A549 (cell line): ENCODE measurements at regions not wholly inside any gene's neighbourhood (a gene's known extent, or its start where the extent isn't known, plus 50 kb on each side); places are given as distances from the start of the nearest gene placed in this dataset.

ENCODE experiments used
- ATAC-seq, 2 experiments: fragments of 200-7000 bp in 1 of 2; fragments of >200 bp in 1 of 2; cut with Nextera tagmentation in 1 of 2; cut with Tn5 transposase in 1 of 2; 3 replicates each; pipeline versions ENCODE4 v1.8.0 to v1.9.1; 2018 to 2020; ENCODE audit warnings: mild to moderate bottlenecking in 1 of 2, moderate library complexity in 1 of 2
- CTCF ChIA-PET: fragments of 300-600 bp; sonication (Branson Sonifier 250); formaldehyde crosslinking; extraction: SDS; loops from one replicate; lab custom pipeline; 2021; ENCODE audit warnings: antibody characterized with exemption, inconsistent platforms; lab: Yijun Ruan, JAX
- POLR2A ChIA-PET: fragments of 350-600 bp; formaldehyde crosslinking; extraction: SDS; loops from one replicate; lab custom pipeline; 2021; ENCODE audit warnings: antibody characterized with exemption, inconsistent platforms; lab: Yijun Ruan, JAX
- DNase-seq, 2 experiments: peaks; one replicate each; pipeline versions ENCODE4 v3.0.0 to v3.0.0-alpha.2; 2011 to 2016; ENCODE audit warnings: low read depth in 1 of 2, low spot score in 1 of 2
- FAIRE-seq: peaks from 2 replicates; lab custom pipeline; 2011; peaks lifted over from hg19 to GRCh38; lab: Jason Lieb, UNC
- H3K27ac ChIP-seq, 2 experiments: fragments of >200 bp; sonication (Bioruptor Twin); formaldehyde crosslinking; 3 replicates each; pipeline ENCODE4 v1.5.1; 2016 to 2017
- H3K4me1 ChIP-seq: fragments of >200 bp; sonication (Bioruptor Twin); formaldehyde crosslinking; 3 replicates; pipeline ENCODE4 v1.6.1; 2016
- H3K4me2 ChIP-seq: fragments of >200 bp; sonication (Bioruptor Twin); formaldehyde crosslinking; 3 replicates; pipeline ENCODE4 v1.6.1; 2016
- H3K4me3 ChIP-seq: fragments of >200 bp; sonication (Bioruptor Twin); formaldehyde crosslinking; 3 replicates; pipeline ENCODE4 v1.5.1; 2016
- H3K9me3 ChIP-seq: fragments of >200 bp; sonication (Bioruptor Twin); formaldehyde crosslinking; 3 replicates; pipeline ENCODE4 v1.6.1; 2016
- CEBPB ChIP-seq, 2 experiments: fragments of >200 bp in 1 of 2; sonication (Bioruptor Twin) in 1 of 2; formaldehyde crosslinking in 1 of 2; IDR thresholded peaks; 2 replicates each; pipeline ENCODE4 v1.6.1; 2012 to 2016
- CTCF ChIP-seq: fragments of >200 bp; sonication (Bioruptor Twin); formaldehyde crosslinking; IDR thresholded peaks from 3 replicates; pipeline ENCODE4 v1.5.1; 2016
- E2F6 ChIP-seq: IDR thresholded peaks from 2 replicates; pipeline ENCODE4 v1.6.1; 2012; ENCODE audit warnings: low read depth, borderline replicate concordance
- FOSB ChIP-seq: fragments of 250-450 bp; sonication (Bioruptor Pico); IDR thresholded peaks from 2 replicates; pipeline ENCODE4 v1.5.0; 2020; ENCODE audit warnings: mild to moderate bottlenecking, moderate library complexity
- FOXS1 ChIP-seq: fragments of 250-450 bp; sonication (Bioruptor Pico); IDR thresholded peaks from 2 replicates; pipeline ENCODE4 v1.5.0; 2020; ENCODE audit warnings: mild to moderate bottlenecking, moderate library complexity
- GATA3 ChIP-seq: IDR thresholded peaks from 2 replicates; pipeline ENCODE4 v1.6.1; 2012; ENCODE audit warnings: borderline replicate concordance
- HDAC2 ChIP-seq: fragments of 200-600 bp; sonication (generic); IDR thresholded peaks from 2 replicates; pipeline ENCODE4 v1.6.1; 2016
- HES2 ChIP-seq: fragments of >200 bp; sonication (Bioruptor Twin); formaldehyde crosslinking; IDR thresholded peaks from 2 replicates; pipeline ENCODE4 v1.6.1; 2016
- HMGXB4 ChIP-seq: fragments of 250-450 bp; sonication (Bioruptor Pico); IDR thresholded peaks from 2 replicates; pipeline ENCODE4 v1.5.0; 2021; ENCODE audit warnings: mild to moderate bottlenecking, moderate library complexity, borderline replicate concordance
- HOXB13 ChIP-seq: fragments of 250-450 bp; sonication (Bioruptor Pico); IDR thresholded peaks from 2 replicates; pipeline ENCODE4 v1.5.0; 2020; ENCODE audit warnings: low read depth, mild to moderate bottlenecking, moderate library complexity
- JUN ChIP-seq, 2 experiments: fragments of >200 bp; sonication (Bioruptor Twin); formaldehyde crosslinking; IDR thresholded peaks; 2 replicates in 1 of 2; 3 replicates in 1 of 2; pipeline ENCODE4 v1.6.1; 2016 to 2017
- JUNB ChIP-seq: fragments of >200 bp; sonication (Bioruptor Twin); formaldehyde crosslinking; IDR thresholded peaks from 2 replicates; pipeline ENCODE4 v1.6.1; 2016
- NPAS2 ChIP-seq: fragments of 250-450 bp; sonication (Bioruptor Pico); IDR thresholded peaks from 2 replicates; pipeline ENCODE4 v1.8.0; 2022; ENCODE audit warnings: mild to moderate bottlenecking, moderate library complexity, borderline replicate concordance
- PHF8 ChIP-seq: fragments of 200-600 bp; sonication (generic); IDR thresholded peaks from 2 replicates; pipeline ENCODE4 v1.6.1; 2016; ENCODE audit warnings: low read depth, mild to moderate bottlenecking, antibody characterized with exemption, moderate library complexity, borderline replicate concordance
- POLR2A ChIP-seq: IDR thresholded peaks from 2 replicates; pipeline ENCODE4 v1.6.1; 2012; ENCODE audit warnings: mild to moderate bottlenecking, low read length
- RAD21 ChIP-seq, 2 experiments: fragments of >200 bp in 1 of 2; sonication (Bioruptor Twin) in 1 of 2; formaldehyde crosslinking in 1 of 2; IDR thresholded peaks in 1 of 2; conservative IDR thresholded peaks in 1 of 2; 2 replicates in 1 of 2; 3 replicates in 1 of 2; pipeline ENCODE4 v1.6.1; 2012 to 2018; ENCODE audit warnings: inconsistent platforms in 1 of 2
- RARB ChIP-seq: fragments of 250-450 bp; sonication (Bioruptor Pico); IDR thresholded peaks from 2 replicates; pipeline ENCODE4 v1.8.0; 2021; ENCODE audit warnings: mild to moderate bottlenecking, moderate library complexity
- RCOR1 ChIP-seq: fragments of 150-350 bp; IDR thresholded peaks from 2 replicates; pipeline ENCODE4 v1.6.1; 2014; ENCODE audit warnings: antibody characterized with exemption, low read length, low read depth
- SREBF2 ChIP-seq: fragments of 450-650 bp; IDR thresholded peaks from 2 replicates; pipeline ENCODE4 v1.6.1; 2014; ENCODE audit warnings: mild to moderate bottlenecking, moderate library complexity
- TP53 ChIP-seq: fragments of 250-450 bp; sonication (Bioruptor Pico); IDR thresholded peaks from 2 replicates; pipeline ENCODE4 v1.5.0; 2021; ENCODE audit warnings: mild to moderate bottlenecking, moderate library complexity
- ZC3H11A ChIP-seq: fragments of 450-650 bp; IDR thresholded peaks from 2 replicates; pipeline ENCODE4 v1.6.1; 2014; ENCODE audit warnings: antibody characterized with exemption, mild to moderate bottlenecking
- WGBS: methylation state at CpG from one replicate; pipeline ENCODE4 v1.1.6; 2017; ENCODE audit errors: missing lambda C conversion rate; 5-methylcytosine and 5-hydroxymethylcytosine counted together
- TF ChIP-seq, protein P1 (sequence below): fragments of 150-350 bp; IDR thresholded peaks from 2 replicates; pipeline ENCODE4 v1.6.1; 2014; ENCODE audit warnings: low read depth, mild to moderate bottlenecking, low read length
- TF ChIP-seq, protein P2 (sequence below): fragments of 250-450 bp; sonication (Bioruptor Pico); IDR thresholded peaks from 2 replicates; pipeline ENCODE4 v1.5.0; 2020; ENCODE audit warnings: low read depth, mild to moderate bottlenecking, moderate library complexity

GRCh38 chr21:28604946-28605537 is 387.6 kb downstream of the LTN1 start:
- ChIA-PET POLR2A (no interaction called here), CTCF (no interaction called here)
- ATAC-seq (no peak), DNase-seq (no peak), FAIRE-seq (no peak)
- Histone ChIP-seq H3K4me3 (no peak overlapping the region), H3K9me3 (no peaks in the 10 kb centered on the region), H3K4me1 (no peaks in the 10 kb centered on the region), H3K4me2 (no peak overlapping the region), H3K27ac (no peak overlapping the region)
- TF ChIP-seq, protein P1, sequence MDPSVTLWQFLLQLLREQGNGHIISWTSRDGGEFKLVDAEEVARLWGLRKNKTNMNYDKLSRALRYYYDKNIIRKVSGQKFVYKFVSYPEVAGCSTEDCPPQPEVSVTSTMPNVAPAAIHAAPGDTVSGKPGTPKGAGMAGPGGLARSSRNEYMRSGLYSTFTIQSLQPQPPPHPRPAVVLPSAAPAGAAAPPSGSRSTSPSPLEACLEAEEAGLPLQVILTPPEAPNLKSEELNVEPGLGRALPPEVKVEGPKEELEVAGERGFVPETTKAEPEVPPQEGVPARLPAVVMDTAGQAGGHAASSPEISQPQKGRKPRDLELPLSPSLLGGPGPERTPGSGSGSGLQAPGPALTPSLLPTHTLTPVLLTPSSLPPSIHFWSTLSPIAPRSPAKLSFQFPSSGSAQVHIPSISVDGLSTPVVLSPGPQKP, result no peak
- TF ChIP-seq RAD21 (conservative IDR thresholded peaks at IDR 0.05 in 1 of 2, IDR thresholded peaks at IDR 0.05 in 1 of 2) (no peak), JUN (IDR thresholded peaks at IDR 0.05) (no peak), HDAC2 (no peak), JUNB (no peak), RCOR1 (no peak), PHF8 (no peak), CEBPB (IDR thresholded peaks at IDR 0.05) (no peak)
- TF ChIP-seq, protein P2, sequence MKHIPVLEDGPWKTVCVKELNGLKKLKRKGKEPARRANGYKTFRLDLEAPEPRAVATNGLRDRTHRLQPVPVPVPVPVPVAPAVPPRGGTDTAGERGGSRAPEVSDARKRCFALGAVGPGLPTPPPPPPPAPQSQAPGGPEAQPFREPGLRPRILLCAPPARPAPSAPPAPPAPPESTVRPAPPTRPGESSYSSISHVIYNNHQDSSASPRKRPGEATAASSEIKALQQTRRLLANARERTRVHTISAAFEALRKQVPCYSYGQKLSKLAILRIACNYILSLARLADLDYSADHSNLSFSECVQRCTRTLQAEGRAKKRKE (CRISPR knock-in tag), result no peak
- 36% methylated on average over 3 of the region's 3 CpGs for WGBS

GRCh38 chr21:28602546-28602945 is 390.1 kb downstream of the LTN1 start:
- no peaks in the 10 kb centered on the region for H3K4me1 ChIP-seq
- no peak overlapping the region for H3K4me3 ChIP-seq
- H3K9me3 ChIP-seq, result no peaks in the 10 kb centered on the region
- FAIRE-seq, result no peak
- TF ChIP-seq CEBPB (IDR thresholded peaks at IDR 0.05) (no peak), JUN (IDR thresholded peaks at IDR 0.05) (no peak), PHF8 (no peak), RCOR1 (no peak), CTCF (no peak), HDAC2 (no peak), HMGXB4 (CRISPR knock-in tag) (no peak), ZC3H11A (no peak), TP53 (no peak)
- TF ChIP-seq, protein P2 (CRISPR knock-in tag), result no peak
- no peak overlapping the region for H3K27ac ChIP-seq
- no peak for ATAC-seq
- DNase-seq, result no peak
- H3K4me2 ChIP-seq, result no peak overlapping the region
- POLR2A ChIA-PET, result no interaction called here
- CTCF ChIA-PET, result no interaction called here

DNA sequence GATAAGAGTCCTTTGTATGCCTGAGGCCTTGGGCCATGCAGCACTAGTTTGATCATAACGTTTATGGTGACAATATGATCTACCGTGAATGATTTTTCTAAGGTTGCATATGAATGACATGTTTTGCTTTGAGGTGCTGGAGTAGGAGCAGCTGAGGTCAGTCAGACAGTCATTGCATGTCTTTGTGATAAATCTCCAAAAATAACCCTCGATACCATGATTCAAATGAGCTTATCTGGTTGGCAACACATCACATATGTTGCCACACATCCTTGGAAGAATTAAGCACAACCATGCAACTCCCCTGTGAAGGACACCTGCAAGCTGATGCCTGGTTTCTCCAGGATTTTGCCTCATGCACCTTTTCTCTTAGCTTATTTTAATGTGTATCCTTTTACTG is 394.5 kb downstream of the LTN1 start:
- DNase-seq, result no peak
- POLR2A ChIA-PET, result no interaction called here
- H3K27ac ChIP-seq, result no peak overlapping the region
- 19% methylated on average over 3 of the region's 3 CpGs for WGBS
- FAIRE-seq, result no peak
- H3K4me1 ChIP-seq, result no peaks in the 10 kb centered on the region
- no peaks in the 10 kb centered on the region for H3K9me3 ChIP-seq
- no peak for ATAC-seq
- no peak overlapping the region for H3K4me3 ChIP-seq
- CTCF ChIA-PET, result no interaction called here
- no peak overlapping the region for H3K4me2 ChIP-seq
- TF ChIP-seq RARB (CRISPR knock-in tag), result no peak
- no peak for TF ChIP-seq NPAS2 (CRISPR knock-in tag)
- TF ChIP-seq E2F6, result no peak
- TF ChIP-seq GATA3, result no peak
- TF ChIP-seq CTCF, result no peak
- no peak for TF ChIP-seq SREBF2
- TF ChIP-seq HOXB13 (CRISPR knock-in tag), result no peak
- TF ChIP-seq FOSB (CRISPR knock-in tag), result no peak
- no peak for TF ChIP-seq POLR2A
- TF ChIP-seq FOXS1 (CRISPR knock-in tag), result no peak
- TF ChIP-seq HES2, result no peak
